ENCODE measurements at regions not wholly inside any gene's neighbourhood (a gene's known extent, or its start where the extent isn't known, plus 50 kb on each side); places are given as distances from the start of the nearest gene placed in this dataset.
A peak's percentile ranks its signal among the peaks of the same experiment; 100 is the strongest.
"Not testable (repeated sequence)": the region's sequence is repeated elsewhere in the genome, so short reads cannot be mapped to it uniquely, and the experiment has no call there.

- TF ChIP-seq CTCF (conservative IDR thresholded peaks at IDR 0.05; ENCODE audit: low read length) = no peak
- no peak overlapping the region for H3K4me3 ChIP-seq (ENCODE audit: low read length)
- no peak for DNase-seq (ENCODE audit: low read depth)
These were observed 91.3 kb downstream of the MFAP3L start for GRCh38 chr4:169934794-169935429.

- no peak overlapping the region for H3K4me3 ChIP-seq (ENCODE audit: low read length)
- no peak for DNase-seq (ENCODE audit: low read depth)
- no peak for TF ChIP-seq CTCF (conservative IDR thresholded peaks at IDR 0.05; ENCODE audit: low read length)
These were observed 92.7 kb downstream of the MFAP3L start for GRCh38 chr4:169933531-169933930.

GRCh38 chr4:169931964-169932363 is 94.2 kb downstream of the MFAP3L start:
- H3K4me3 ChIP-seq (ENCODE audit: low read length) = no peak overlapping the region
- TF ChIP-seq CTCF (conservative IDR thresholded peaks at IDR 0.05; ENCODE audit: low read length) = no peak
- no peak for DNase-seq (ENCODE audit: low read depth)

- not testable (repeated sequence) for H3K4me3 ChIP-seq (ENCODE audit: low read length); DNase-seq (ENCODE audit: low read depth)
These were observed 95.4 kb downstream of the MFAP3L start for GRCh38 chr4:169930755-169931154.

GRCh38 chr4:169927280-169927679 is 98.9 kb downstream of the MFAP3L start:
- H3K4me3 ChIP-seq (ENCODE audit: low read length) = no peak overlapping the region
- no peak for DNase-seq (ENCODE audit: low read depth)
- no peak for TF ChIP-seq CTCF (conservative IDR thresholded peaks at IDR 0.05; ENCODE audit: low read length)

- no peak overlapping the region for H3K4me3 ChIP-seq (ENCODE audit: low read length)
- TF ChIP-seq CTCF (conservative IDR thresholded peaks at IDR 0.05; ENCODE audit: low read length) = no peak
- no peak for DNase-seq (ENCODE audit: low read depth)
These were observed 100.5 kb downstream of the MFAP3L start for GRCh38 chr4:169925678-169926077.

- DNase-seq (ENCODE audit: low read depth) = peak; percentile 31
- H3K4me3 ChIP-seq (ENCODE audit: low read length) = no peak overlapping the region
- no peak for TF ChIP-seq CTCF (conservative IDR thresholded peaks at IDR 0.05; ENCODE audit: low read length)
These were observed 103.4 kb downstream of the MFAP3L start for GRCh38 chr4:169922632-169923276.

Measured in AG10803 (cell line).